KMS-11 (cell line): ENCODE measurements at regions not wholly inside any gene's neighbourhood (a gene's known extent, or its start where the extent isn't known, plus 50 kb on each side); places are given as distances from the start of the nearest gene placed in this dataset.

Source experiments
- H2AFZ ChIP-seq: fragments of 200-600 bp; sonication (generic); 2 replicates; pipeline ENCODE4 v1.6.1; 2016; ENCODE audit warnings: antibody characterized with exemption, mixed run types, low read depth
- H3K27ac ChIP-seq: fragments of 200-600 bp; sonication (generic); 2 replicates; pipeline ENCODE4 v1.6.1; 2016; ENCODE audit warnings: mild to moderate bottlenecking, mixed run types
- H3K27me3 ChIP-seq: fragments of 200-600 bp; sonication (generic); 2 replicates; pipeline ENCODE4 v1.6.1; 2017; ENCODE audit warnings: mild to moderate bottlenecking, low read depth, mixed run types, moderate library complexity; ENCODE audit not compliant: insufficient read depth
- H3K36me3 ChIP-seq: fragments of 200-600 bp; sonication (generic); 2 replicates; pipeline ENCODE4 v1.6.1; 2017; ENCODE audit warnings: mild to moderate bottlenecking, mixed run types; ENCODE audit not compliant: insufficient read depth
- H3K4me1 ChIP-seq: fragments of 200-600 bp; sonication (generic); 2 replicates; pipeline ENCODE4 v1.6.1; 2016; ENCODE audit warnings: mild to moderate bottlenecking, low read depth, mixed run types; ENCODE audit not compliant: poor library complexity, severe bottlenecking
- H3K4me2 ChIP-seq: fragments of 200-600 bp; sonication (generic); 2 replicates; pipeline ENCODE4 v1.7.0; 2016; ENCODE audit warnings: mild to moderate bottlenecking, mixed run types
- H3K4me3 ChIP-seq: fragments of 200-600 bp; sonication (generic); IDR thresholded peaks from 2 replicates; pipeline ENCODE4 v1.6.1; 2017; ENCODE audit warnings: low read depth, low read length, mixed read lengths; ENCODE audit not compliant: insufficient read depth
- H3K79me2 ChIP-seq: fragments of 200-600 bp; sonication (generic); 2 replicates; pipeline ENCODE4 v1.6.1; 2016; ENCODE audit warnings: low read depth, mixed run types; ENCODE audit not compliant: insufficient read depth
- H3K9ac ChIP-seq: fragments of 200-600 bp; sonication (generic); 2 replicates; pipeline ENCODE4 v1.6.1; 2016; ENCODE audit warnings: mild to moderate bottlenecking, mixed run types
- H4K20me1 ChIP-seq: fragments of 200-600 bp; sonication (generic); 2 replicates; pipeline ENCODE4 v1.6.1; 2016; ENCODE audit warnings: mild to moderate bottlenecking, mixed run types; ENCODE audit not compliant: insufficient read depth
- TF ChIP-seq, protein P1 (sequence below): fragments of 200-600 bp; sonication (generic); conservative IDR thresholded peaks from 2 replicates; pipeline ENCODE4 v1.6.1; 2017; ENCODE audit warnings: low read depth, mild to moderate bottlenecking, antibody characterized with exemption, low read length, moderate library complexity, mixed read lengths

DNA sequence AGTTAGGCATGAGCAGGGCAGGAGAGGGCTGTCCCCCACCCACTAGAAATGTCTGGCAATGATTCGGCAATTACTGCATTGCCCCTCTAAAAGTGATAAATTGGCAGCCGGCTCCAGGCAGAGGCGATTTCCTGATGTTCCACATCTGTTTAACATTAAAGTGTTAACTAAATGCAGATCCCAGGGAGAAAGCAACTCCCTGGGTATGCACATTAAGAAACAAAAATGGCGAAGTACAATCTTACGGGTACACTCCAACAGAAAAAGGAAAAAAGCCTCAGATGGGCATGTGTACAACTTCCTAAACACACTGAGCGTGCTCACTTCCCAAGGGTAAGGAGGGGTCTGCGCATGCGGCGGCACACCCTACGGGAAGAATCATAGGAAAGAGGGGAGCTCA, 314.4 kb downstream of the CASP12 start:
- TF ChIP-seq, protein P1, sequence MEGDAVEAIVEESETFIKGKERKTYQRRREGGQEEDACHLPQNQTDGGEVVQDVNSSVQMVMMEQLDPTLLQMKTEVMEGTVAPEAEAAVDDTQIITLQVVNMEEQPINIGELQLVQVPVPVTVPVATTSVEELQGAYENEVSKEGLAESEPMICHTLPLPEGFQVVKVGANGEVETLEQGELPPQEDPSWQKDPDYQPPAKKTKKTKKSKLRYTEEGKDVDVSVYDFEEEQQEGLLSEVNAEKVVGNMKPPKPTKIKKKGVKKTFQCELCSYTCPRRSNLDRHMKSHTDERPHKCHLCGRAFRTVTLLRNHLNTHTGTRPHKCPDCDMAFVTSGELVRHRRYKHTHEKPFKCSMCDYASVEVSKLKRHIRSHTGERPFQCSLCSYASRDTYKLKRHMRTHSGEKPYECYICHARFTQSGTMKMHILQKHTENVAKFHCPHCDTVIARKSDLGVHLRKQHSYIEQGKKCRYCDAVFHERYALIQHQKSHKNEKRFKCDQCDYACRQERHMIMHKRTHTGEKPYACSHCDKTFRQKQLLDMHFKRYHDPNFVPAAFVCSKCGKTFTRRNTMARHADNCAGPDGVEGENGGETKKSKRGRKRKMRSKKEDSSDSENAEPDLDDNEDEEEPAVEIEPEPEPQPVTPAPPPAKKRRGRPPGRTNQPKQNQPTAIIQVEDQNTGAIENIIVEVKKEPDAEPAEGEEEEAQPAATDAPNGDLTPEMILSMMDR: no peak
- Histone ChIP-seq H3K9ac (no peak overlapping the region), H2AFZ (no peak overlapping the region), H3K36me3 (no peaks in the 10 kb centered on the region), H3K79me2 (no peaks in the 10 kb centered on the region), H3K4me2 (no peak overlapping the region), H3K27ac (no peak overlapping the region), H3K27me3 (no peaks in the 10 kb centered on the region), H4K20me1 (no peaks in the 10 kb centered on the region), H3K4me1 (no peaks in the 10 kb centered on the region), H3K4me3 (no peak overlapping the region)

GRCh38 chr11:104582431-104582830, 315.8 kb downstream of the CASP12 start:
- Histone ChIP-seq H3K4me1 (no peaks in the 10 kb centered on the region), H4K20me1 (no peaks in the 10 kb centered on the region), H3K27me3 (no peaks in the 10 kb centered on the region), H3K9ac (no peak overlapping the region), H3K4me3 (no peak overlapping the region), H3K27ac (no peak overlapping the region), H3K79me2 (no peaks in the 10 kb centered on the region), H2AFZ (no peak overlapping the region), H3K4me2 (no peak overlapping the region), H3K36me3 (no peaks in the 10 kb centered on the region)
- TF ChIP-seq, protein P1: no peak

GRCh38 chr11:104581246-104581980, 316.8 kb downstream of the CASP12 start:
- no peaks in the 10 kb centered on the region for H3K79me2 ChIP-seq
- TF ChIP-seq, protein P1: no peak
- H3K4me3 ChIP-seq: no peak overlapping the region
- H3K27me3 ChIP-seq: no peaks in the 10 kb centered on the region
- no peaks in the 10 kb centered on the region for H4K20me1 ChIP-seq
- H3K4me1 ChIP-seq: no peaks in the 10 kb centered on the region
- H3K4me2 ChIP-seq: no peak overlapping the region
- no peak overlapping the region for H3K9ac ChIP-seq
- no peaks in the 10 kb centered on the region for H3K36me3 ChIP-seq
- no peak overlapping the region for H3K27ac ChIP-seq
- no peak overlapping the region for H2AFZ ChIP-seq

DNA sequence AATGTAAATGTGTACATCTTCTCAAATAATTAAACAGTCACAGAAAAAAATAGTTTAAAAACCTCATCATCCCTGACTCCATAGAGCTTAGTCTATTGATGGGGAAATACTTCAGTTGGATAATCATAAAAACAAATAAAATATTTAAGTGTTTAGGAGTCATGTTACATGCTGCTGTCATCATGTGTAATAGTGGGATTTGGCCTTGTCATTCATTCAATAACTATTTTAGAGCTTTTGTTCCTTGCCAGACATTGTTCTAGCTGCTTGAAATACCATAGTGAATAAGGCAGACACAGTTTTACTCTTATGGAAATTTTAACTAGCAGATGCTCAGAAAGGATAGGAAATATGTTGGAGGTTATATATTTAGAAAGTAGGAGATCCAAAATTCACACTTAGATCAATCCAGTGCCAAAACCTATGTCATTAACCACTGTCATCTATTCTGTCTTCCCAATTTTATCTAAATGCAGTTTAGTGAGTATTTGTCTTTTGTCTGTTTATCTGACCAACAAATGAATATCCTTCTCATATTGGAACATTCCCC, 324.7 kb downstream of the CASP12 start:
- Histone ChIP-seq H3K4me1 (no peaks in the 10 kb centered on the region), H3K9ac (no peak overlapping the region), H3K4me2 (no peak overlapping the region), H3K36me3 (no peaks in the 10 kb centered on the region), H3K79me2 (no peaks in the 10 kb centered on the region), H4K20me1 (no peaks in the 10 kb centered on the region), H3K4me3 (no peak overlapping the region), H2AFZ (no peak overlapping the region), H3K27me3 (no peaks in the 10 kb centered on the region), H3K27ac (no peak overlapping the region)
- TF ChIP-seq, protein P1: no peak
